GM21423 (cell line): ENCODE measurements at regions not wholly inside any gene's neighbourhood (a gene's known extent, or its start where the extent isn't known, plus 50 kb on each side); places are given as distances from the start of the nearest gene placed in this dataset.

ENCODE experiments used
- ATAC-seq: cut with Tn5 transposase; IDR thresholded peaks from one replicate; pipeline ENCODE4 v1.9.1; 2021; ENCODE audit warnings: mild to moderate bottlenecking, moderate library complexity; ENCODE audit not compliant: unreplicated experiment

GRCh38 chr11:15888556-15889345, 467.6 kb downstream of the SOX6 start:
- ATAC-seq: no peak

GRCh38 chr11:15889363-15890030, 466.8 kb downstream of the SOX6 start:
- ATAC-seq: no peak

- no peak for ATAC-seq
Measured at GRCh38 chr11:15890031-15890713, 466.2 kb downstream of the SOX6 start.

- ATAC-seq: no peak
Measured at GRCh38 chr11:15893080-15893492, 463.3 kb downstream of the SOX6 start.

GRCh38 chr11:15896026-15896425, 460.3 kb downstream of the SOX6 start:
- no peak for ATAC-seq

- ATAC-seq: no peak
Measured at GRCh38 chr11:15896530-15896929, 459.8 kb downstream of the SOX6 start.

- no peak for ATAC-seq
Measured at GRCh38 chr11:15897211-15897960, 459.0 kb downstream of the SOX6 start.

GRCh38 chr11:15901054-15901453, 455.3 kb downstream of the SOX6 start:
- ATAC-seq: no peak

- ATAC-seq: no peak
Measured at GRCh38 chr11:15901790-15902189, 454.6 kb downstream of the SOX6 start.

GRCh38 chr11:15903246-15903645, 453.1 kb downstream of the SOX6 start:
- ATAC-seq: no peak

GRCh38 chr11:15905366-15906104, 450.8 kb downstream of the SOX6 start:
- no peak for ATAC-seq

GRCh38 chr11:15906481-15907035, 449.8 kb downstream of the SOX6 start:
- ATAC-seq: no peak

- no peak for ATAC-seq
Measured at GRCh38 chr11:15907806-15908205, 448.5 kb downstream of the SOX6 start.

- no peak for ATAC-seq
Measured at GRCh38 chr11:15909937-15910598, 446.3 kb downstream of the SOX6 start.

- no peak for ATAC-seq
Measured at GRCh38 chr11:15910761-15911160, 445.6 kb downstream of the SOX6 start.

GRCh38 chr11:15911377-15912044, 444.8 kb downstream of the SOX6 start:
- no peak for ATAC-seq

GRCh38 chr11:15912291-15912690, 444.1 kb downstream of the SOX6 start:
- ATAC-seq: no peak

GRCh38 chr11:15912825-15913224, 443.5 kb downstream of the SOX6 start:
- no peak for ATAC-seq

- ATAC-seq: no peak
Measured at GRCh38 chr11:15913261-15913660, 443.1 kb downstream of the SOX6 start.
